MM.1S (cell line): ENCODE measurements at regions not wholly inside any gene's neighbourhood (a gene's known extent, or its start where the extent isn't known, plus 50 kb on each side); places are given as distances from the start of the nearest gene placed in this dataset.

Experiments used
- DNase-seq: peaks from one replicate; pipeline ENCODE4 v3.0.0-alpha.2; 2015
- H2AFZ ChIP-seq: fragments of 300-600 bp; sonication (generic); 2 replicates; pipeline ENCODE4 v1.6.0; 2016; ENCODE audit warnings: antibody characterized with exemption, low read length
- H3F3A ChIP-seq: fragments of 300-600 bp; sonication (generic); 2 replicates; pipeline ENCODE4 v1.6.1; 2016; ENCODE audit warnings: mild to moderate bottlenecking, antibody characterized with exemption, low read length, moderate library complexity, mixed read lengths; ENCODE audit not compliant: insufficient read depth
- H3K27ac ChIP-seq: fragments of 300-600 bp; sonication (generic); 2 replicates; pipeline ENCODE4 v1.5.1; 2016; ENCODE audit warnings: mild to moderate bottlenecking, low read length
- H3K27me3 ChIP-seq: fragments of 300-600 bp; sonication (generic); replicated peaks from 2 replicates; pipeline ENCODE4 v1.6.0; 2016; ENCODE audit warnings: low read length; ENCODE audit not compliant: insufficient read depth
- H3K36me3 ChIP-seq: fragments of 300-600 bp; sonication (generic); replicated peaks from 2 replicates; pipeline ENCODE4 v1.6.1; 2016; ENCODE audit warnings: mild to moderate bottlenecking, low read length, mixed read lengths; ENCODE audit not compliant: insufficient read depth
- H3K4me1 ChIP-seq: fragments of 300-600 bp; sonication (generic); 2 replicates; pipeline ENCODE4 v1.6.1; 2016; ENCODE audit warnings: low read length, mixed read lengths
- H3K4me2 ChIP-seq: fragments of 300-600 bp; sonication (generic); 2 replicates; pipeline ENCODE4 v1.6.0; 2016; ENCODE audit warnings: low read depth, low read length
- H3K4me3 ChIP-seq: fragments of 300-600 bp; sonication (generic); 2 replicates; pipeline ENCODE4 v1.5.1; 2016; ENCODE audit warnings: low read length, mixed read lengths
- H3K79me2 ChIP-seq: fragments of 300-600 bp; sonication (generic); 2 replicates; pipeline ENCODE4 v1.6.1; 2016; ENCODE audit warnings: mixed run types, low read length, mixed read lengths
- H3K9ac ChIP-seq: fragments of 300-600 bp; sonication (generic); 2 replicates; pipeline ENCODE4 v1.6.1; 2016; ENCODE audit warnings: low read length, mixed read lengths
- H3K9me2 ChIP-seq: fragments of 300-600 bp; sonication (generic); replicated peaks from 2 replicates; pipeline ENCODE4 v1.6.1; 2016; ENCODE audit warnings: mild to moderate bottlenecking, low read length, mixed read lengths; ENCODE audit not compliant: insufficient read depth
- H3K9me3 ChIP-seq: fragments of 300-600 bp; sonication (generic); replicated peaks from 2 replicates; pipeline ENCODE4 v1.6.1; 2016; ENCODE audit warnings: mild to moderate bottlenecking, low read length, mixed read lengths; ENCODE audit not compliant: insufficient read depth
- H4K20me1 ChIP-seq: fragments of 300-600 bp; sonication (generic); 2 replicates; pipeline ENCODE4 v1.6.1; 2016; ENCODE audit warnings: mild to moderate bottlenecking, low read length, moderate library complexity, mixed read lengths; ENCODE audit not compliant: insufficient read depth
- EZH2 ChIP-seq: fragments of 300-600 bp; sonication (generic); optimal IDR thresholded peaks from 2 replicates; pipeline ENCODE3; 2017; ENCODE audit warnings: low read depth, mild to moderate bottlenecking, antibody characterized with exemption, low read length, mixed read lengths
- EZH2phosphoT487 ChIP-seq: fragments of 300-600 bp; sonication (generic); IDR thresholded peaks from 2 replicates; pipeline ENCODE4 v1.6.1; 2018; ENCODE audit warnings: antibody characterized with exemption, low read length
- TF ChIP-seq, protein P1 (sequence below): fragments of 300-600 bp; sonication (generic); IDR thresholded peaks from 2 replicates; pipeline ENCODE4 v1.5.1; 2016; ENCODE audit warnings: antibody characterized with exemption, low read length, mixed read lengths

GRCh38 chr13:104671901-104672300 is 1605.7 kb upstream of the SLC10A2 start:
- Histone ChIP-seq H3K4me2 (no peak overlapping the region), H3K9me3 (no peaks in the 10 kb centered on the region), H3K9me2 (no peaks in the 10 kb centered on the region), H3K9ac (no peak overlapping the region), H3K4me1 (no peaks in the 10 kb centered on the region), H2AFZ (no peak overlapping the region), H3K79me2 (no peaks in the 10 kb centered on the region), H3K4me3 (no peak overlapping the region), H3K36me3 (no peaks in the 10 kb centered on the region), H4K20me1 (no peaks in the 10 kb centered on the region), H3K27me3 (no peaks in the 10 kb centered on the region), H3F3A (no peaks in the 10 kb centered on the region), H3K27ac (no peak overlapping the region)
- no peak for DNase-seq
- TF ChIP-seq EZH2phosphoT487, result no peak
- TF ChIP-seq EZH2, result no peak
- TF ChIP-seq, protein P1, sequence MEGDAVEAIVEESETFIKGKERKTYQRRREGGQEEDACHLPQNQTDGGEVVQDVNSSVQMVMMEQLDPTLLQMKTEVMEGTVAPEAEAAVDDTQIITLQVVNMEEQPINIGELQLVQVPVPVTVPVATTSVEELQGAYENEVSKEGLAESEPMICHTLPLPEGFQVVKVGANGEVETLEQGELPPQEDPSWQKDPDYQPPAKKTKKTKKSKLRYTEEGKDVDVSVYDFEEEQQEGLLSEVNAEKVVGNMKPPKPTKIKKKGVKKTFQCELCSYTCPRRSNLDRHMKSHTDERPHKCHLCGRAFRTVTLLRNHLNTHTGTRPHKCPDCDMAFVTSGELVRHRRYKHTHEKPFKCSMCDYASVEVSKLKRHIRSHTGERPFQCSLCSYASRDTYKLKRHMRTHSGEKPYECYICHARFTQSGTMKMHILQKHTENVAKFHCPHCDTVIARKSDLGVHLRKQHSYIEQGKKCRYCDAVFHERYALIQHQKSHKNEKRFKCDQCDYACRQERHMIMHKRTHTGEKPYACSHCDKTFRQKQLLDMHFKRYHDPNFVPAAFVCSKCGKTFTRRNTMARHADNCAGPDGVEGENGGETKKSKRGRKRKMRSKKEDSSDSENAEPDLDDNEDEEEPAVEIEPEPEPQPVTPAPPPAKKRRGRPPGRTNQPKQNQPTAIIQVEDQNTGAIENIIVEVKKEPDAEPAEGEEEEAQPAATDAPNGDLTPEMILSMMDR, result no peak

DNA sequence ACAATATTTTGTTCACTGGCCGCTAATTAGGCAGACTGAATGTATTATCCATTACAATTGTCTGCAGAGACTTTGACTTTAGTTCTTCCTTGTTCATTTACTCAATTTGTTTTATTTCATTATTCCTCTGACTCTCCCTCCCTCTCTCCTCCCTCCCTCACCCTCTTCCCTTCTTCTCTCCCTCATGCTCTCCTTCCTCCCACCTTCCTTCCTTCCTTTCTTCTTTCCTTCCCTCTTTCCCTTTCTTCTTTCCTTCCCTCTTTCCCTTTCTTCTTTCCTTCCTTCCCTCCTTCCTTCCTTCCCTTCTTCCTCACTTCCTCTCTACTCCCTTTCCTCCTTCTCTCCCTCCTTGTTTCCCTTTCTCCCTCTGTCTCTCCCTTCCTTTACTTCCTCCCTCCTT is 1591.0 kb upstream of the SLC10A2 start:
- H3K9ac ChIP-seq, result no peak overlapping the region
- no peaks in the 10 kb centered on the region for H3K9me2 ChIP-seq
- H3K4me2 ChIP-seq, result no peak overlapping the region
- no peak overlapping the region for H3K27ac ChIP-seq
- H4K20me1 ChIP-seq, result no peaks in the 10 kb centered on the region
- H3K27me3 ChIP-seq, result no peaks in the 10 kb centered on the region
- H3K4me3 ChIP-seq, result no peak overlapping the region
- no peaks in the 10 kb centered on the region for H3K79me2 ChIP-seq
- TF ChIP-seq, protein P1, result no peak
- TF ChIP-seq EZH2phosphoT487, result no peak
- H2AFZ ChIP-seq, result no peak overlapping the region
- no peaks in the 10 kb centered on the region for H3F3A ChIP-seq
- no peaks in the 10 kb centered on the region for H3K9me3 ChIP-seq
- H3K36me3 ChIP-seq, result no peaks in the 10 kb centered on the region
- DNase-seq, result no peak
- H3K4me1 ChIP-seq, result no peaks in the 10 kb centered on the region

DNA sequence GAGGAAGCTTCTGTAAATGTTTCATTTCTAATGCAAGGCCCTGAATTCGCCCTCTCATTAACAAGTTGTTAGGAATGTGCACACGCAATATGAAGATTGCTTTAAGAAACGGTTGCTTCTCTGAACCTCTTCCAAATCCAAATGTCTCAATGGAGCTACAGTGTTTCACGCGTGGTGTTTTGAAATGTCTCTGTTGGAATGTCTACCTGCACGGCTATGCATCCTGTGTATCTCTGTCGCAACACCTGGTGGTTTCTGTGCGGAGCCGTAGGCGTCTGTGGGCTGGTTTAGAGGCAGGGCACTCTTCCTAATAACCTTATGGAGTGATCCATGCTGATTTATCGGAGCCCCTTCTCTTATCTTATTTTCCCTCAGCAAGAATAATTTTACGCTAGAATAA is 1584.2 kb upstream of the SLC10A2 start:
- Histone ChIP-seq H3K9ac (no peak overlapping the region), H3K9me2 (no peaks in the 10 kb centered on the region), H3K27me3 (no peaks in the 10 kb centered on the region), H3K4me2 (no peak overlapping the region), H2AFZ (no peak overlapping the region), H3K79me2 (no peaks in the 10 kb centered on the region), H3K36me3 (no peaks in the 10 kb centered on the region), H3F3A (no peaks in the 10 kb centered on the region), H4K20me1 (no peaks in the 10 kb centered on the region), H3K4me3 (no peak overlapping the region), H3K4me1 (no peaks in the 10 kb centered on the region), H3K9me3 (no peaks in the 10 kb centered on the region), H3K27ac (no peak overlapping the region)
- no peak for DNase-seq
- TF ChIP-seq EZH2 (no peak), EZH2phosphoT487 (no peak)
- TF ChIP-seq, protein P1, result no peak

GRCh38 chr13:104648291-104648690 is 1582.1 kb upstream of the SLC10A2 start:
- Histone ChIP-seq H3K9me2 (no peaks in the 10 kb centered on the region), H3K27me3 (no peaks in the 10 kb centered on the region), H3K4me2 (no peak overlapping the region), H3K9me3 (no peaks in the 10 kb centered on the region), H4K20me1 (no peaks in the 10 kb centered on the region), H3K9ac (no peak overlapping the region), H3K36me3 (no peaks in the 10 kb centered on the region), H3K27ac (no peak overlapping the region), H3K4me3 (no peak overlapping the region), H3K4me1 (no peaks in the 10 kb centered on the region), H2AFZ (no peak overlapping the region), H3F3A (no peaks in the 10 kb centered on the region), H3K79me2 (no peaks in the 10 kb centered on the region)
- TF ChIP-seq, protein P1, result no peak
- TF ChIP-seq EZH2phosphoT487 (no peak), EZH2 (no peak)
- no peak for DNase-seq
